Activated T-cell treated with anti-CD3 and anti-CD28 coated beads, Interleukin-2, amount 50 U/mL, for 4 hours (primary cell): ENCODE measurements at regions not wholly inside any gene's neighbourhood (a gene's known extent, or its start where the extent isn't known, plus 50 kb on each side); places are given as distances from the start of the nearest gene placed in this dataset.

Source experiments
- ATAC-seq, 2 donors: fragments of 200-7000 bp; cut with Tn5 transposase; one replicate each; pipeline ENCODE4 v1.10.0; 2021
- DNase-seq: peaks from one replicate; pipeline ENCODE4 v3.0.0-alpha.2; 2020
- H3K27me3 Mint-ChIP-seq: one replicate; pipeline ENCODE4 v1.8.0; 2021; ENCODE audit warnings: low read depth, mixed read lengths
- H3K36me3 Mint-ChIP-seq: one replicate; pipeline ENCODE4 v1.8.0; 2022; ENCODE audit warnings: mixed read lengths; ENCODE audit not compliant: insufficient read depth
- H3K4me1 Mint-ChIP-seq: one replicate; pipeline ENCODE4 v1.8.0; 2021; ENCODE audit warnings: low read depth, mixed read lengths
- H3K4me3 Mint-ChIP-seq: one replicate; pipeline ENCODE4 v1.8.0; 2021; ENCODE audit warnings: mild to moderate bottlenecking, moderate library complexity, mixed read lengths
- H3K9me3 Mint-ChIP-seq: one replicate; pipeline ENCODE4 v1.8.0; 2021; ENCODE audit warnings: mixed read lengths

DNA sequence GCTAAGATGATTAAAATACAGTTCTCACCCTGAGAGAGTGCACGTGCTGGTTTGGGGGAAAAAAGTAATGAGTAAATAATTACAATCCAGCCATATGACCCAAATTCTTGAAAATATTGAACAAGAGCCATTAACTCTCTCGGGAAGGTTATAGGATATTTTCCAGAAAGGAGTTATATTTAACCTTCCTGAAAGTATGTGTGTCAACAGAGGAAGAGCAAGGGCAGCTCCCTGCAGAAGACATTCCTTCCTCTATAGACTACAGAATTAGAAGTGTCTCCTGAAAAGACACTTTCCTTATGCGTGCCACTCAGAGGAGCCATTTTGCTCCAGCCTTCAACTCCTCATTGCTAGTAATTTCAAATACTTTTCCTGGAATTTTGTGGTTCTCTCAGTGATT, 648.7 kb downstream of the USP25 start:
- Mint-ChIP-seq H3K36me3 (no peaks in the 10 kb centered on the region), H3K27me3 (no peaks in the 10 kb centered on the region), H3K4me3 (no peak overlapping the region), H3K4me1 (no peaks in the 10 kb centered on the region), H3K9me3 (no peaks in the 10 kb centered on the region)
- DNase-seq, result no peak
- ATAC-seq, result no peak

DNA sequence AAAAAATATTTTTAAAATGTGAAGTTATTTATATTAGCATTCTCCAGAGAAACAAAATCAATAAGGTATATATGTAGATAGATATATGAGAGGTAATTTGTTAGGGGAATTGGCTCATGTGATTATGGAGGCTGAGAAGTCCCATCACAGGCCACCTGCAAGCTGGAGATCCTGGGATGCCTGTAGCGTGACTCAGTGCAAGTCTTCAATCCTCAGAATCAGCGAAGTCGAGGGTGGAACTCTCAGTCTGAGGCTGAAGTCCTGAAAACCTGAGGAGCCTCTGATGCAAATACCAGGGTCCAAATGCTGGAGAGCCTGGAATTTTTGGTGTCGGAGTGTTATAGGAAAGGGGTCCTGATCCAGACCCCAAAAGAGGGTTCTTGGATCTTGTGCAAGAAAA, 658.5 kb downstream of the USP25 start:
- DNase-seq, result no peak
- Mint-ChIP-seq H3K9me3 (peaks cover 10% of the 10 kb centered on the region), H3K27me3 (no peaks in the 10 kb centered on the region), H3K4me3 (no peak overlapping the region), H3K4me1 (no peaks in the 10 kb centered on the region), H3K36me3 (no peaks in the 10 kb centered on the region)
- no peak for ATAC-seq

DNA sequence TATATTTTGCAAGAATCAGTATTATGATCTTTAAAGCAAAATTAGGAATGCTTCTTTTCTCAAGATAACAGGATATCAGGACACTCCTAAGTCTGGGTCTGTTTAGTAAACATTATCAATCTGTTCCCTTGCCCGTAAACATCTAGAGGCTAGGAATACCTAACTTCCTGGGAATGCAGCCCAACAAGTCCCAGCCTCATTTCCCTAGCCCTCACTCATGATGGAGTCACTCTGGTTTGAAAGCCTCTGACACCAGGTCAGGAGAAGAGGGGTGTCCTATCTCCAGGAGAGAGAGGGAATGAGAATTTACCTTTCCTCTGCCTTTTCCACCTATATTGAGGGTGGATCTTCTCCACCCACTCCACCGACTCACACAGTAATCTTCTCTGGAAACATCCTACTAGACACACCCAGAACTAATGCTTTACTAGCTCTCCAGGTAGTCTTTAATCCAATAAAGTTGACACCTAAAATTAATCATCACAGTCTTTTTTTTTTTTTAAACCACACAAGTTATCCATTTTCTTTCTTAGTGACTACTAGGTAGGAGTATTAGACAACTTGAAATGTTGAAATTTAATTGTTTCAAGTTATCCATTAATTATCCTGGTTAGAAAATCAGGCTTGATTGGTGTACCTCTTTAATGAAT, 659.3 kb downstream of the USP25 start:
- Mint-ChIP-seq H3K4me3 (no peak overlapping the region), H3K27me3 (no peaks in the 10 kb centered on the region), H3K4me1 (no peaks in the 10 kb centered on the region), H3K9me3 (peaks cover 10% of the 10 kb centered on the region), H3K36me3 (no peaks in the 10 kb centered on the region)
- ATAC-seq (no peak), DNase-seq (no peak)

DNA sequence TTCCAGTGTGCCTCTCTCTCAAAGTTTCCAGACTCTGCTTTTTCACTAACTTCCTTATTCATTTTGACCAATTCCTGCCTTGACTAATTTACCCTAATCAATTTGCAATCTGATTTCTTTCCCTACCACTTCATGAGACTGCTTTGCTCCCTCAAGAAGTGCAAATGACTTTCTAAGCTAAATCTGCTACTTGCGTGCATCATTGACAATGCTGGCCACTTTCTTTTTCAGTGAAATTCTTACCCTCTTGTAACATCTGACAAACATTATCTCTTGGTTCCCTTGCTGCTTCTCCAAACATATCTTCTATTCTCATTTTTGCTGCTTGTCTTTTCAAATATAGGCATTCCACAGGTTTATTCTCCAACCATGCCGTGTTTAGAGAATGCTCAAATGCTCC, 659.9 kb downstream of the USP25 start:
- Mint-ChIP-seq H3K36me3 (no peaks in the 10 kb centered on the region), H3K4me3 (no peak overlapping the region), H3K4me1 (no peaks in the 10 kb centered on the region), H3K27me3 (no peaks in the 10 kb centered on the region), H3K9me3 (peaks cover 10% of the 10 kb centered on the region)
- ATAC-seq (no peak), DNase-seq (no peak)

DNA sequence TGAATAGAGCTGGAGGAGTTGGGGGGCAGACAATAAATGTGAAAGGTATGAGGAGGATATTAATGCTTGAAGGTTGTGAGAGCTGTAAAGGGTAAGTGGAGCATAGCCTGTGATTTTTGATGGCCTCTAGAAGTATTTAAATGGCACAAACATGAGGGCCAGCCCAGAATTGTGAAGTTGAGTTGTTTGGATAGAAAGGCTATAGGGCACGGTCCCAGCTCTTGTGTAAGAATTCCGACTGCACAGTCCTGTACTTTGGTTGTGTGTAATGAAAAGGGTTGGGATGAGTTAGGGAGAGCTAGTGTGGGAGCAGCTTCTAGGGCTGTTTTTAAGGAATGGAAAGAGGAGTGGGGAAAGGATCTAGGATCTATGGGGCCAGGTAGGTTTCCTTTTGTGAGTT, 665.5 kb downstream of the USP25 start:
- no peak overlapping the region for H3K4me3 Mint-ChIP-seq
- no peaks in the 10 kb centered on the region for H3K4me1 Mint-ChIP-seq
- peaks cover 12% of the 10 kb centered on the region for H3K9me3 Mint-ChIP-seq
- no peaks in the 10 kb centered on the region for H3K36me3 Mint-ChIP-seq
- DNase-seq, result no peak
- no peaks in the 10 kb centered on the region for H3K27me3 Mint-ChIP-seq
- no peak for ATAC-seq

DNA sequence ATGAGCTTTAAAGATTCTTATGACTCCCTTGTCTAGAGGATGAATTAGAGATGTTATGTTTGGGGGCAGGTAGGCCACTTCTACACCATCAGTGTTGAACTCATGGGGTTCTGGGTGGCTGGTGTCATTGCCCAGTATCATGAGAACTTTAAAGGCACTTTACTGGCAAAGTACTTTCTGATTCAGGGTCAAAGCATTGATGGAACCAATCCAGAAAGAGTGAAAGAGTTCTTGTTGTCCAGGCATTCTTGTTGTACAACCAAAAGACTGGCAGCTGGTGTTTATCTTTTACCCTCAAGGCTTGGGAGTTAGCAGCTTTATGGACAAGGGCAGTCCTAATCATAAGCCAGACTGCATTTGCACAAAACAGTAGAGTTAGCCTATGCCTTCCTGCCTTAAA, 673.0 kb downstream of the USP25 start:
- ATAC-seq (no peak), DNase-seq (no peak)
- no peaks in the 10 kb centered on the region for H3K4me1 Mint-ChIP-seq
- no peak overlapping the region for H3K4me3 Mint-ChIP-seq
- no peaks in the 10 kb centered on the region for H3K27me3 Mint-ChIP-seq
- H3K9me3 Mint-ChIP-seq, result no peaks in the 10 kb centered on the region
- no peaks in the 10 kb centered on the region for H3K36me3 Mint-ChIP-seq

DNA sequence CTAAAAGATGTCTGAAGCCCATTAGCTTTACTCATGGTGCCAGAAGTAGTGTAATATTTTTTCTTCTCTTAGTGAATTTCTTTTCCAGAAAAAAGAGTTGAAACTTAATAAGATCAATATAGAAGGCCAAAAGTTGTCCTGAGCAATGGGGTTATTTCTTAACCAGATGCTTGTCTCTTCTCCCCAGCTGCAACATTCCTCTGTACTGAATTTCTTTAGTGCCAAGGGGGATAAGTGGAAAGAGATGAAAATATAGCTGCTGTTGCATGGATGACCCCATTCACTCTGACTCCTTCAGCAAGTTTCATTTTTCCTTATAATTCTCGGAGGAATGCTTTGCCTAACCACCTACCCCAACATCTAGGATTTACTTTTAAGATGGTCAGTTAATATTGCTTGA, 675.0 kb downstream of the USP25 start:
- no peak for ATAC-seq
- Mint-ChIP-seq H3K4me1 (no peaks in the 10 kb centered on the region), H3K27me3 (no peaks in the 10 kb centered on the region), H3K4me3 (no peak overlapping the region), H3K9me3 (no peaks in the 10 kb centered on the region), H3K36me3 (no peaks in the 10 kb centered on the region)
- no peak for DNase-seq

DNA sequence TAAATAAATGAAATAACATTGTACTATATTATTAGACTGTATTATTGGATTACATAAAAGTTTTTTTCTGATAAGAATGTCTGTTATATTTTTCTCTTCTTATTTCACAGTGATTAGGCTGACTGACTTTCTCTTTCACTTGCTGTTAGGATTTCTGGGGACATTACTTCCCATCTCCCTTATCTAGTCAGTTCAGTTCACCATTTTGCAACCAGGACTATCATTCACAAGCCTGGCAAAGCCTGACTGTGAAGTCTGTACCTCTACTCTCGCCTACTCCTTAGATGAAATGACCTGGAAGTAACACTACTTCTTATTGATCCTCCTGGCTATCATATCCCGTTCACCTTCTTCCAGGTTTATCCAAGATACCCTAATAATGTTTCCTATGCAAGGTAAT, 676.6 kb downstream of the USP25 start:
- Mint-ChIP-seq H3K4me3 (no peak overlapping the region), H3K9me3 (no peaks in the 10 kb centered on the region), H3K36me3 (no peaks in the 10 kb centered on the region), H3K4me1 (no peaks in the 10 kb centered on the region), H3K27me3 (no peaks in the 10 kb centered on the region)
- ATAC-seq, result no peak
- no peak for DNase-seq

DNA sequence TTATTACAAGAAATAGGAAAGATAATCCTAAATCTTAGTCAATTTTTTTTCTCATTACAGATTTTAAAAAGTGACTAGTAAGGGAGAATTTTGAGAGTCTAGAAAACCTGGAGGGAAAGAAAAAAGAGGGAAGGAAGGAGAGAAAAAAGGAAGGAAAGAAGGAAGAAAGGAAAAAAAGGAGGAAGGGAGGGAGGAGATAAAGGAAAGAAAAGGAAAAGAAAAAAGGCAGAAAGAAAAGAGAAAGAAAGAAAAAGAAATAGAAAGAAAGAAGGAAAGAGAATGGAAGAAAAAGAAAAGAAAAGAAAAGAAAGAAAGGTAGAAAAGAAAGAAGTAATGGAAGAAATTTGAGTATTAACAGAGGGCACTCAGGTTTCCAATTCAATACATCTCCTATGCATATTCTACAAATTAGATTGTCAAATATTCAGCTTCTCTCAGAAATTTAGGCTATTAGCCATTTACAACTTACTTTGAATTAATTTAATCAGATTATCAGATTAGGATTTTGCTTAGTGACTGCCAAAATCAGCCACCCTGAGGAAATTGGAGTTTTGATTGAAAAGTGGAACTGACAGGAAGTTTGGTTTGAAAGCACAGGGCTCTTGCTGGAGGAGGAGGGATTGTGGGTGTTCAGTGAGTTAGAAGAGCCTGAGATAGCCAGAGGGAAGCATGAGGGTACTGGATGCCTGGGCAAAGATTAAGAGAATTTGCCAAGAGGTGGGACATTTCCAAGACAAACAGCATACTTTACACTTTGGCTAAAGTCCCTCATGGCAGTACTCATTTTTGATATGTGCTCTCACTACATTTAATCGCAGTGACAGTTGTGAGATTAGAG, 677.8 kb downstream of the USP25 start:
- H3K9me3 Mint-ChIP-seq, result no peaks in the 10 kb centered on the region
- no peaks in the 10 kb centered on the region for H3K27me3 Mint-ChIP-seq
- H3K4me3 Mint-ChIP-seq, result no peak overlapping the region
- no peaks in the 10 kb centered on the region for H3K4me1 Mint-ChIP-seq
- H3K36me3 Mint-ChIP-seq, result no peaks in the 10 kb centered on the region
- no peak for ATAC-seq
- DNase-seq, result no peak

DNA sequence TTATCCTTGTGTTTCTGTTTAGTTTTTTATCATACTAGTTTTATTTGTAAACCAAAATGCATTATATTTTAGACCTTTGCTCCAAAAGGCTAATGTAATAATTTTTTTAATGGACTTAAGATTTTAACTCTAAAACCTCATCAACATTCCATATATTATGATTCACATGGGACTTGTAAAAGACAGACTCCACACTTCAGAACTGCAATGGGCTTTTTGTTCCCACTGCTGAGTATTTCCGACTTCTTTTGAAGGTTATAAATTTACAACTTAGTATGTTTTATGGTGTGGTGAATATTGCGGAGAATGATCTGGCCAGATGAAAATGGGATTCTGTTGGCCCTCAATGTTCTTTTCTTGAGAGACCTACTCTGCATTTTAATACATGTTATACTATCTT, 678.5 kb downstream of the USP25 start:
- H3K4me3 Mint-ChIP-seq, result no peak overlapping the region
- no peaks in the 10 kb centered on the region for H3K27me3 Mint-ChIP-seq
- no peaks in the 10 kb centered on the region for H3K36me3 Mint-ChIP-seq
- no peak for DNase-seq
- ATAC-seq, result no peak
- H3K4me1 Mint-ChIP-seq, result no peaks in the 10 kb centered on the region
- no peaks in the 10 kb centered on the region for H3K9me3 Mint-ChIP-seq

DNA sequence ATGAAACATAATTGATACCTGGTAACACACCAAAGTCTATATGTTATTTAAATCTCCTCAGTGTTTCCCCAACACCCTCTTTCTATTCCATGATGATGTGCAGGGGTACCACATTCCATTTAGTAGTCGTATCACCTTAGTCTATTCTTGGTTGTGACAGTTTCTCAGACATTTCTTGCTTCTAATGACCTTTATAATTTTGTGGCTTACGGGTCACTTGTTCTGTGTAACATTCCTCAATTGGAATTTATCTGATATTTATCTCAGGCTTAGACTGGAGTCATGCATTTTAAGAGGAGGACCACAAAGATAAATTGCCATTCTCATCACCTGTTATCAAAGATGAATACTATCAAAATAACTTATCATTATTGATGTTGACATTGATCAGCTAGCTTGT, 679.6 kb downstream of the USP25 start:
- no peak overlapping the region for H3K4me3 Mint-ChIP-seq
- no peaks in the 10 kb centered on the region for H3K36me3 Mint-ChIP-seq
- ATAC-seq (no peak), DNase-seq (no peak)
- H3K9me3 Mint-ChIP-seq, result no peaks in the 10 kb centered on the region
- no peaks in the 10 kb centered on the region for H3K27me3 Mint-ChIP-seq
- H3K4me1 Mint-ChIP-seq, result no peaks in the 10 kb centered on the region

DNA sequence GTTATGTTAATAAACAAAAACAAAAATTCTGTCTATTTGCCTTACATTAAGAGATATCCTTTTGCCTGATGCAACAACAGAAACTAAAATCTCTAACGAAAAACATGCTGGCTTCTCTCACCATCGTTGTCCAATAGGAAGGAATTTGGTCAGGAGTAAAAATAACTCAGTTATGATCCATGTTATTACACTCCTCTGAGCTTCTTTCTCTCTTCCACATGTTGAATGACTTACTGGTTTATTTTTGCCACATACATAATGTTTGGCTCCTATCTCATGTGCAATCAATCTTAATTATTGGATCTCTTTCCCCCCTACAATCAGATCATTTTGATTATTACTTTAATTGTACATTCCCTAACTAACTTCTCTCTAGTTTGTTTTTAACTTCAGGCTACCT, 688.4 kb downstream of the USP25 start:
- H3K9me3 Mint-ChIP-seq, result no peaks in the 10 kb centered on the region
- no peak for ATAC-seq
- no peak overlapping the region for H3K4me3 Mint-ChIP-seq
- DNase-seq, result no peak
- no peaks in the 10 kb centered on the region for H3K27me3 Mint-ChIP-seq
- no peaks in the 10 kb centered on the region for H3K36me3 Mint-ChIP-seq
- no peaks in the 10 kb centered on the region for H3K4me1 Mint-ChIP-seq

DNA sequence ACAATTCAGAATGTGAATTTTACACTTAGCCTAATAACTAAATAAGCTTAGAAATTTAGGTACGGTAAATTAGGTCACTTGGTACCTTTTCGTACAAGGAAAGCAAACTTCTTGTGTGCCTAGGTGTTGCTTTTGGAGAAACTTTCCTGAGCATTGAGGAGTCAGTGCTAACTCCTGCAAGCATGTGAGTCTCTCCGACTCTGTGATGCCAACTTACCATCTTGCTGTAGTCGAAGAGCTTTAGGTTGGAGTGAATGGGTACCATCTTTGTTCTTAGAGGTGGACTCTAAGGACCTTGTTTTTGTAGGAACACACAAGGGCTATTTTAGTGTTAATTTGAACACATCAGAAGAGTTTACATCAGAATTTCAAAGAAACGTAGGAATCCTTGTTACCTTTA, 688.9 kb downstream of the USP25 start:
- Mint-ChIP-seq H3K9me3 (no peaks in the 10 kb centered on the region), H3K27me3 (no peaks in the 10 kb centered on the region), H3K36me3 (no peaks in the 10 kb centered on the region), H3K4me3 (no peak overlapping the region), H3K4me1 (no peaks in the 10 kb centered on the region)
- no peak for ATAC-seq
- no peak for DNase-seq

DNA sequence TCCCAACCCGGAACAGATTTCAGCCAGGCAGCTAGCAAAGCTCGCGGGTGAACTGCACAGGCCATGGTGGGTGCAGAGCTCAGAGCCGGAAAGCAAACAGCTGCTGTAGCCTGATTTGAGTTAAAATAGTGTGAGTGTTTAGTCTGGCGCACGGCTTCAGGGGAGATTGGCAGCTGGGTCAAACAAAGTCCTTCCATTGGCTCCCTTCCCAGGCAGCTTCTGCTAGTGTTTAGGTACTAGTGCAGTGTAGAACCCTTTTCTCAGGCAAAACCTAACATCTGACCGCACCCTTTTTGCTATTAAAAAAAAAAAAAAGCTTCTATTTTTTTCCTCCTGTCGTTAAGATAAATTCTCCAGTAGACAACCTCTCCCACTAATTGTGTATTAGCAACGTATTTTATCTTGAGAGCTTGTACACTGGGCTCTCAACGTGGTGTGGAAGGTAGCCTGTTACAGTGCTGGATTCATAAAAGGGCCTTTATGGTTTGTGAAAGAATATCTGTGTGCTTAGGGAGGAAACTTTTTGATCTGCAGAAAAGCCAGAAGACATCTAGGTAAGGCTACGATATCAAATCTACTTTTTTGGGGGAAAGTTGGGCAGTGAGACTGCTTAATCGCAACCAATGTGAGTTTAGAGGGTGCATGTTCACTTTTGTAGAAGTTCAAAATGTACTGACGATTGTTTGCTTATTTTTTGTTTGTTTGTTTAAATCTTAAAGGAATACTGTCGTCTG, 689.6 kb downstream of the USP25 start:
- DNase-seq (no peak), ATAC-seq (no peak)
- H3K4me1 Mint-ChIP-seq, result no peaks in the 10 kb centered on the region
- no peaks in the 10 kb centered on the region for H3K9me3 Mint-ChIP-seq
- no peak overlapping the region for H3K4me3 Mint-ChIP-seq
- no peaks in the 10 kb centered on the region for H3K36me3 Mint-ChIP-seq
- H3K27me3 Mint-ChIP-seq, result no peaks in the 10 kb centered on the region
